A549 (cell line): ENCODE measurements at regions not wholly inside any gene's neighbourhood (a gene's known extent, or its start where the extent isn't known, plus 50 kb on each side); places are given as distances from the start of the nearest gene placed in this dataset.
A peak's percentile ranks its signal among the peaks of the same experiment; 100 is the strongest.

Source experiments
- ATAC-seq, 2 experiments: fragments of 200-7000 bp in 1 of 2; fragments of >200 bp in 1 of 2; cut with Nextera tagmentation in 1 of 2; cut with Tn5 transposase in 1 of 2; 3 replicates each; pipeline versions ENCODE4 v1.8.0 to v1.9.1; 2018 to 2020; ENCODE audit warnings: mild to moderate bottlenecking in 1 of 2, moderate library complexity in 1 of 2
- CTCF ChIA-PET: fragments of 300-600 bp; sonication (Branson Sonifier 250); formaldehyde crosslinking; extraction: SDS; loops from one replicate; lab custom pipeline; 2021; ENCODE audit warnings: antibody characterized with exemption, inconsistent platforms; lab: Yijun Ruan, JAX
- POLR2A ChIA-PET: fragments of 350-600 bp; formaldehyde crosslinking; extraction: SDS; loops from one replicate; lab custom pipeline; 2021; ENCODE audit warnings: antibody characterized with exemption, inconsistent platforms; lab: Yijun Ruan, JAX
- DNase-seq, 2 experiments: peaks; one replicate each; pipeline versions ENCODE4 v3.0.0 to v3.0.0-alpha.2; 2011 to 2016; ENCODE audit warnings: low read depth in 1 of 2, low spot score in 1 of 2
- FAIRE-seq: peaks from 2 replicates; lab custom pipeline; 2011; peaks lifted over from hg19 to GRCh38; lab: Jason Lieb, UNC
- H3K27ac ChIP-seq, 2 experiments: fragments of >200 bp; sonication (Bioruptor Twin); formaldehyde crosslinking; 3 replicates each; pipeline ENCODE4 v1.5.1; 2016 to 2017
- H3K4me1 ChIP-seq: fragments of >200 bp; sonication (Bioruptor Twin); formaldehyde crosslinking; 3 replicates; pipeline ENCODE4 v1.6.1; 2016
- H3K4me2 ChIP-seq: fragments of >200 bp; sonication (Bioruptor Twin); formaldehyde crosslinking; 3 replicates; pipeline ENCODE4 v1.6.1; 2016
- H3K4me3 ChIP-seq: fragments of >200 bp; sonication (Bioruptor Twin); formaldehyde crosslinking; 3 replicates; pipeline ENCODE4 v1.5.1; 2016
- H3K9me3 ChIP-seq: fragments of >200 bp; sonication (Bioruptor Twin); formaldehyde crosslinking; 3 replicates; pipeline ENCODE4 v1.6.1; 2016
- ATOH8 ChIP-seq: fragments of 250-450 bp; sonication (Bioruptor Pico); IDR thresholded peaks from 2 replicates; pipeline ENCODE4 v1.5.0; 2020; ENCODE audit warnings: low read depth, mild to moderate bottlenecking, moderate library complexity
- BCL3 ChIP-seq: fragments of >200 bp; sonication (Bioruptor Twin); formaldehyde crosslinking; IDR thresholded peaks from 3 replicates; pipeline ENCODE4 v1.6.1; 2016
- CBX2 ChIP-seq: fragments of 200-600 bp; sonication (generic); IDR thresholded peaks from 2 replicates; pipeline ENCODE4 v1.6.1; 2016; ENCODE audit warnings: low read depth, mild to moderate bottlenecking, borderline replicate concordance
- CEBPB ChIP-seq, 2 experiments: fragments of >200 bp in 1 of 2; sonication (Bioruptor Twin) in 1 of 2; formaldehyde crosslinking in 1 of 2; IDR thresholded peaks; 2 replicates each; pipeline ENCODE4 v1.6.1; 2012 to 2016
- CHD4 ChIP-seq: fragments of 200-600 bp; sonication (generic); IDR thresholded peaks from 2 replicates; pipeline ENCODE4 v1.6.1; 2016; ENCODE audit warnings: antibody characterized with exemption, mild to moderate bottlenecking, borderline replicate concordance
- CTCF ChIP-seq: fragments of >200 bp; sonication (Bioruptor Twin); formaldehyde crosslinking; IDR thresholded peaks from 3 replicates; pipeline ENCODE4 v1.5.1; 2016
- EHMT2 ChIP-seq: fragments of 200-600 bp; sonication (generic); IDR thresholded peaks from 2 replicates; pipeline ENCODE4 v1.6.1; 2016; ENCODE audit warnings: antibody characterized with exemption, low read depth, mild to moderate bottlenecking, moderate library complexity
- EP300 ChIP-seq, 2 experiments: fragments of >200 bp; sonication (Bioruptor Twin); formaldehyde crosslinking; IDR thresholded peaks; 2 replicates in 1 of 2; 3 replicates in 1 of 2; pipeline ENCODE4 v1.6.1; 2016 to 2017
- FOSL2 ChIP-seq, 2 experiments: fragments of 450-650 bp in 1 of 2; fragments of >200 bp in 1 of 2; sonication (Bioruptor Twin) in 1 of 2; formaldehyde crosslinking; IDR thresholded peaks; 2 replicates each; pipeline versions ENCODE4 v1.5.0 to v1.6.1; 2016 to 2020; ENCODE audit warnings: mild to moderate bottlenecking in 1 of 2, moderate library complexity in 1 of 2
- HDAC2 ChIP-seq: fragments of 200-600 bp; sonication (generic); IDR thresholded peaks from 2 replicates; pipeline ENCODE4 v1.6.1; 2016
- HES2 ChIP-seq: fragments of >200 bp; sonication (Bioruptor Twin); formaldehyde crosslinking; IDR thresholded peaks from 2 replicates; pipeline ENCODE4 v1.6.1; 2016
- MAX ChIP-seq: IDR thresholded peaks from 2 replicates; pipeline ENCODE4 v1.6.1; 2012
- MYC ChIP-seq: IDR thresholded peaks from 2 replicates; pipeline ENCODE4 v1.6.1; 2012; ENCODE audit warnings: mild to moderate bottlenecking, inconsistent platforms, low read length, improper control_type of control experiment, borderline replicate concordance
- NFE2L2 ChIP-seq: fragments of 150-350 bp; conservative IDR thresholded peaks from 2 replicates; pipeline ENCODE4 v1.6.1; 2014; ENCODE audit warnings: low read length
- REST ChIP-seq: fragments of 200-600 bp; sonication (generic); IDR thresholded peaks from 2 replicates; pipeline ENCODE4 v1.6.1; 2016; ENCODE audit warnings: antibody characterized with exemption, mild to moderate bottlenecking, moderate library complexity
- RFX5 ChIP-seq: fragments of 450-650 bp; IDR thresholded peaks from 2 replicates; pipeline ENCODE4 v1.7.1; 2014; ENCODE audit warnings: antibody characterized with exemption, mild to moderate bottlenecking, moderate library complexity
- SMC3 ChIP-seq: fragments of >200 bp; sonication (Bioruptor Twin); formaldehyde crosslinking; IDR thresholded peaks from 3 replicates; pipeline ENCODE4 v1.6.1; 2018; ENCODE audit warnings: inconsistent platforms
- SREBF2 ChIP-seq: fragments of 450-650 bp; IDR thresholded peaks from 2 replicates; pipeline ENCODE4 v1.6.1; 2014; ENCODE audit warnings: mild to moderate bottlenecking, moderate library complexity
- TP53 ChIP-seq: fragments of 250-450 bp; sonication (Bioruptor Pico); IDR thresholded peaks from 2 replicates; pipeline ENCODE4 v1.5.0; 2021; ENCODE audit warnings: mild to moderate bottlenecking, moderate library complexity
- ZC3H11A ChIP-seq: fragments of 450-650 bp; IDR thresholded peaks from 2 replicates; pipeline ENCODE4 v1.6.1; 2014; ENCODE audit warnings: antibody characterized with exemption, mild to moderate bottlenecking
- ZSCAN20 ChIP-seq: fragments of 250-450 bp; sonication (Bioruptor Pico); IDR thresholded peaks from 2 replicates; pipeline ENCODE4 v1.8.0; 2022; ENCODE audit warnings: mild to moderate bottlenecking, moderate library complexity
- WGBS: methylation state at CpG from one replicate; pipeline ENCODE4 v1.1.6; 2017; ENCODE audit errors: missing lambda C conversion rate; 5-methylcytosine and 5-hydroxymethylcytosine counted together

GRCh38 chr10:6916601-6917000, 336.5 kb upstream of the PRKCQ start:
- WGBS = 88% methylated on average over 2 of the region's 2 CpGs
- H3K27ac ChIP-seq = no peak overlapping the region
- no peak overlapping the region for H3K4me3 ChIP-seq
- ATAC-seq = no peak
- no peak for DNase-seq
- ChIA-PET CTCF (interaction anchor here (1.1 kb wide), 2 partner anchors 10 to 492 kb away, joined by 4 to 5 read pairs; no protein-coding TSS in a partner anchor), POLR2A (no interaction called here)
- no peak overlapping the region for H3K4me2 ChIP-seq
- H3K9me3 ChIP-seq = no peaks in the 10 kb centered on the region
- FAIRE-seq = no peak
- TF ChIP-seq CTCF (no peak), CHD4 (no peak), HDAC2 (no peak), FOSL2 (IDR thresholded peaks at IDR 0.05) (no peak), FOSL2 (CRISPR knock-in tag; IDR thresholded peaks at IDR 0.05) (no peak), HES2 (no peak), MAX (no peak), MYC (no peak), RFX5 (no peak), NFE2L2 (no peak), CEBPB (IDR thresholded peaks at IDR 0.05) (no peak), ATOH8 (no peak)
- H3K4me1 ChIP-seq = peaks cover 12% of the 10 kb centered on the region; the same call in 2 of the 3 replicates

GRCh38 chr10:6915307-6915706, 335.2 kb upstream of the PRKCQ start:
- ChIA-PET CTCF (interaction anchor here (1.0 to 3.6 kb wide), 2 partner anchors 125 to 502 kb away, joined by 3 to 18 read pairs; no protein-coding TSS in a partner anchor), POLR2A (no interaction called here)
- Histone ChIP-seq H3K9me3 (no peaks in the 10 kb centered on the region), H3K4me2 (no peak overlapping the region), H3K4me3 (no peak overlapping the region), H3K27ac (no peak overlapping the region), H3K4me1 (peaks cover 13% of the 10 kb centered on the region; the same call in 2 of the 3 replicates)
- FAIRE-seq (no peak), DNase-seq (no peak), ATAC-seq (no peak)
- 68% methylated on average over 3 of the region's 3 CpGs for WGBS
- TF ChIP-seq SREBF2 (no peak), MAX (no peak)

- POLR2A ChIA-PET = no interaction called here
- H3K27ac ChIP-seq = peak overlapping the region in 1 of 2 experiments; percentile 31; a peak in 1 of 6 replicates
Measured at GRCh38 chr10:6912929-6913328, 332.9 kb upstream of the PRKCQ start.

More at GRCh38 chr10:6912929-6913328, 332.9 kb upstream of the PRKCQ start:
- no peak for ATAC-seq
- DNase-seq = no peak
- Histone ChIP-seq H3K4me2 (peak overlapping the region; percentile 47), H3K4me1 (peaks cover 13% of the 10 kb centered on the region; the same call in 2 of the 3 replicates), H3K9me3 (0 out of 3 replicates have a peak, but pooled peaks cover 6% of the 10 kb centered on the region), H3K4me3 (no peak overlapping the region)
- WGBS = 30% methylated on average over 2 of the region's 2 CpGs
- TF ChIP-seq TP53 (CRISPR knock-in tag) (no peak), HES2 (no peak), REST (no peak), ZC3H11A (no peak), ZSCAN20 (no peak), EHMT2 (no peak), CBX2 (no peak), SMC3 (no peak), EP300 (IDR thresholded peaks at IDR 0.05) (no peak), BCL3 (no peak)
- CTCF ChIA-PET = interaction anchor here (0.6 to 3.6 kb wide), 5 partner anchors 188 to 1231 kb away, joined by 3 to 18 read pairs (median 3); no protein-coding TSS in a partner anchor
- no peak for FAIRE-seq
